Smooth muscle cell (in vitro differentiated cells): ENCODE measurements at regions not wholly inside any gene's neighbourhood (a gene's known extent, or its start where the extent isn't known, plus 50 kb on each side); places are given as distances from the start of the nearest gene placed in this dataset.

ENCODE experiments used
- DNase-seq: peaks from one replicate; lab custom pipeline; 2025; ENCODE audit not compliant: unreplicated experiment; lab: John Stamatoyannopoulos, UW
- H2AFZ ChIP-seq: fragments of 200-600 bp; sonication (generic); 2 replicates; pipeline ENCODE4 v1.6.0; 2016; ENCODE audit warnings: antibody characterized with exemption, low read depth, mild to moderate bottlenecking
- H3F3A ChIP-seq: fragments of 200-600 bp; sonication (generic); 2 replicates; pipeline ENCODE4 v1.6.0; 2017; ENCODE audit warnings: antibody characterized with exemption, low read depth
- H3K27ac ChIP-seq: fragments of 200-600 bp; sonication (generic); 2 replicates; pipeline ENCODE4 v1.5.1; 2016; ENCODE audit warnings: low read depth, mild to moderate bottlenecking
- H3K27me3 ChIP-seq: fragments of 200-600 bp; sonication (generic); 2 replicates; pipeline ENCODE4 v1.6.1; 2016; ENCODE audit warnings: low read depth, mild to moderate bottlenecking
- H3K36me3 ChIP-seq: fragments of 200-600 bp; sonication (generic); 2 replicates; pipeline ENCODE4 v1.5.1; 2016; ENCODE audit warnings: low read depth
- H3K4me1 ChIP-seq: fragments of 200-600 bp; sonication (generic); 2 replicates; pipeline ENCODE4 v1.5.1; 2016; ENCODE audit warnings: low read depth
- H3K4me2 ChIP-seq: fragments of 200-600 bp; sonication (generic); 2 replicates; pipeline ENCODE4 v1.6.0; 2016; ENCODE audit warnings: mild to moderate bottlenecking
- H3K4me3 ChIP-seq: fragments of 200-600 bp; sonication (generic); 2 replicates; pipeline ENCODE4 v1.5.1; 2016; ENCODE audit warnings: mild to moderate bottlenecking
- H3K79me2 ChIP-seq: fragments of 200-600 bp; sonication (generic); 2 replicates; pipeline ENCODE4 v1.6.0; 2016; ENCODE audit warnings: low read depth, mild to moderate bottlenecking
- H3K9ac ChIP-seq: fragments of 200-600 bp; sonication (generic); 2 replicates; pipeline ENCODE4 v1.6.0; 2016; ENCODE audit warnings: low read depth
- H3K9me3 ChIP-seq: fragments of 200-600 bp; sonication (generic); replicated peaks from 2 replicates; pipeline ENCODE4 v1.5.1; 2016; ENCODE audit warnings: low read depth
- H4K20me1 ChIP-seq: fragments of 200-600 bp; sonication (generic); 2 replicates; pipeline ENCODE4 v1.6.0; 2016; ENCODE audit warnings: low read depth
- WGBS: methylation state at CpG from one replicate; pipeline ENCODE4 v1.1.7; 2016; ENCODE audit warnings: low lambda C conversion rate; 5-methylcytosine and 5-hydroxymethylcytosine counted together
- TF ChIP-seq, protein P1 (sequence below): fragments of 200-600 bp; sonication (generic); IDR thresholded peaks from 2 replicates; pipeline ENCODE4 v1.5.1; 2017; ENCODE audit warnings: borderline replicate concordance, mild to moderate bottlenecking, antibody characterized with exemption; ENCODE audit not compliant: insufficient read depth, poor library complexity, severe bottlenecking

- Histone ChIP-seq H3K4me3 (no peak overlapping the region), H3K4me1 (no peaks in the 10 kb centered on the region), H3K9ac (no peak overlapping the region), H3K36me3 (no peaks in the 10 kb centered on the region), H3K9me3 (no peaks in the 10 kb centered on the region), H2AFZ (no peak overlapping the region), H3K27me3 (no peaks in the 10 kb centered on the region), H3K79me2 (no peaks in the 10 kb centered on the region), H4K20me1 (no peaks in the 10 kb centered on the region), H3K4me2 (no peak overlapping the region), H3K27ac (no peak overlapping the region), H3F3A (no peaks in the 10 kb centered on the region)
- TF ChIP-seq, protein P1, sequence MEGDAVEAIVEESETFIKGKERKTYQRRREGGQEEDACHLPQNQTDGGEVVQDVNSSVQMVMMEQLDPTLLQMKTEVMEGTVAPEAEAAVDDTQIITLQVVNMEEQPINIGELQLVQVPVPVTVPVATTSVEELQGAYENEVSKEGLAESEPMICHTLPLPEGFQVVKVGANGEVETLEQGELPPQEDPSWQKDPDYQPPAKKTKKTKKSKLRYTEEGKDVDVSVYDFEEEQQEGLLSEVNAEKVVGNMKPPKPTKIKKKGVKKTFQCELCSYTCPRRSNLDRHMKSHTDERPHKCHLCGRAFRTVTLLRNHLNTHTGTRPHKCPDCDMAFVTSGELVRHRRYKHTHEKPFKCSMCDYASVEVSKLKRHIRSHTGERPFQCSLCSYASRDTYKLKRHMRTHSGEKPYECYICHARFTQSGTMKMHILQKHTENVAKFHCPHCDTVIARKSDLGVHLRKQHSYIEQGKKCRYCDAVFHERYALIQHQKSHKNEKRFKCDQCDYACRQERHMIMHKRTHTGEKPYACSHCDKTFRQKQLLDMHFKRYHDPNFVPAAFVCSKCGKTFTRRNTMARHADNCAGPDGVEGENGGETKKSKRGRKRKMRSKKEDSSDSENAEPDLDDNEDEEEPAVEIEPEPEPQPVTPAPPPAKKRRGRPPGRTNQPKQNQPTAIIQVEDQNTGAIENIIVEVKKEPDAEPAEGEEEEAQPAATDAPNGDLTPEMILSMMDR = no peak
- DNase-seq = no peak
- 92% methylated on average over 3 of the region's 3 CpGs for WGBS
Observed at GRCh38 chr12:68470664-68471328, 138.6 kb upstream of the MDM1 start.

- Histone ChIP-seq H3K4me3 (no peak overlapping the region), H3F3A (no peaks in the 10 kb centered on the region), H4K20me1 (no peaks in the 10 kb centered on the region), H3K27me3 (no peaks in the 10 kb centered on the region), H2AFZ (no peak overlapping the region), H3K36me3 (no peaks in the 10 kb centered on the region), H3K4me1 (no peaks in the 10 kb centered on the region), H3K27ac (no peak overlapping the region), H3K79me2 (no peaks in the 10 kb centered on the region), H3K4me2 (no peak overlapping the region), H3K9ac (no peak overlapping the region), H3K9me3 (no peaks in the 10 kb centered on the region)
- 91% methylated on average over 5 of the region's 5 CpGs for WGBS
- TF ChIP-seq, protein P1 = no peak
- no peak for DNase-seq
Observed at GRCh38 chr12:68474467-68475204, 136.1 kb upstream of the RAP1B start.

GRCh38 chr12:68476794-68477193 lies 133.9 kb upstream of the RAP1B start:
- H3K4me1 ChIP-seq = no peaks in the 10 kb centered on the region
- H3K4me3 ChIP-seq = no peak overlapping the region
- no peaks in the 10 kb centered on the region for H3K79me2 ChIP-seq
- H4K20me1 ChIP-seq = no peaks in the 10 kb centered on the region
- TF ChIP-seq, protein P1 = no peak
- no peaks in the 10 kb centered on the region for H3F3A ChIP-seq
- H3K9ac ChIP-seq = no peak overlapping the region
- H3K36me3 ChIP-seq = no peaks in the 10 kb centered on the region
- H3K4me2 ChIP-seq = no peak overlapping the region
- H3K9me3 ChIP-seq = no peaks in the 10 kb centered on the region
- H3K27me3 ChIP-seq = no peaks in the 10 kb centered on the region
- no peak overlapping the region for H3K27ac ChIP-seq
- no peak for DNase-seq
- WGBS = 94% methylated on average over 2 of the region's 2 CpGs
- H2AFZ ChIP-seq = no peak overlapping the region

DNA sequence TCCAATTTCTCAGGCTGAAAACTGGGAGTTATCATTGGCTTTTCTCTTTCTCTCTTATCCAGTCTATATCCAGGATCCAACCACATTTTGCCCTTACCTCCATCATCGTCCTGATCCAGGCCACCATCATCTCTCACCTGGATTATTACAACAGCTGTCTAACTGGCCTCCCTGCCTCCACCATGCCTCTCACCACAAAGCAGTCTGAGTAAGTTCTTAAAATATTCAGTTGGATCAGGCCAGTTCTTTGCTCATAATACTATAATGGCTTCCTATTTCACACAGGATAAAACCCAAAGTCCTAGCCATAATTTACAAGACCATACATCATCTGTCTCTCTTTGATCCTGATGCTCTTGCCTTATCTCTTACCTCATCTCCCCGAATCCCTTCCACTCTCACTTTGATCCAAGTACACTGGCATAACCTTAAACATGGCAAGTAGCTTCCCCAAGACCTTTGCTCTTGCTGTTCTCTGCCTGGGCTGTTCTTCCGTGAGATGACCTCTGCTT lies 133.4 kb upstream of the RAP1B start:
- Histone ChIP-seq H3K36me3 (no peaks in the 10 kb centered on the region), H3K4me3 (no peak overlapping the region), H3K4me2 (no peak overlapping the region), H4K20me1 (no peaks in the 10 kb centered on the region), H3K79me2 (no peaks in the 10 kb centered on the region), H3F3A (no peaks in the 10 kb centered on the region), H3K4me1 (no peaks in the 10 kb centered on the region), H2AFZ (no peak overlapping the region), H3K27me3 (no peaks in the 10 kb centered on the region), H3K9me3 (no peaks in the 10 kb centered on the region), H3K9ac (no peak overlapping the region), H3K27ac (no peak overlapping the region)
- TF ChIP-seq, protein P1 = no peak
- WGBS = 71% methylated on average over 3 of the region's 3 CpGs
- DNase-seq = no peak
